OCI-LY3 (cell line): ENCODE measurements at regions not wholly inside any gene's neighbourhood (a gene's known extent, or its start where the extent isn't known, plus 50 kb on each side); places are given as distances from the start of the nearest gene placed in this dataset.

Source experiments
- CTCF ChIP-seq: fragments of 200-600, 300-600 bp; sonication (generic); IDR thresholded peaks from 2 replicates; pipeline ENCODE4 v1.5.1; 2014; ENCODE audit warnings: antibody characterized with exemption, low read length, low read depth
- EZH2phosphoT487 ChIP-seq: fragments of 200-600 bp; shearing (Covaris generic); IDR thresholded peaks from 2 replicates; pipeline ENCODE4 v1.6.1; 2018; ENCODE audit warnings: antibody characterized with exemption, mixed run types, low read depth

- no peak for TF ChIP-seq CTCF
- no peak for TF ChIP-seq EZH2phosphoT487
Observed at GRCh38 chr18:10147226-10147625, 233.4 kb downstream of the VAPA start.
